GM12874 (cell line): ENCODE measurements at regions not wholly inside any gene's neighbourhood (a gene's known extent, or its start where the extent isn't known, plus 50 kb on each side); places are given as distances from the start of the nearest gene placed in this dataset.

Source experiments
- TF ChIP-seq, protein P1 (sequence below): IDR thresholded peaks from 2 replicates; pipeline ENCODE4 v1.5.1; 2011; ENCODE audit warnings: low read depth, mild to moderate bottlenecking, control low read depth, low read length, moderate library complexity; ENCODE audit not compliant: insufficient read depth

DNA sequence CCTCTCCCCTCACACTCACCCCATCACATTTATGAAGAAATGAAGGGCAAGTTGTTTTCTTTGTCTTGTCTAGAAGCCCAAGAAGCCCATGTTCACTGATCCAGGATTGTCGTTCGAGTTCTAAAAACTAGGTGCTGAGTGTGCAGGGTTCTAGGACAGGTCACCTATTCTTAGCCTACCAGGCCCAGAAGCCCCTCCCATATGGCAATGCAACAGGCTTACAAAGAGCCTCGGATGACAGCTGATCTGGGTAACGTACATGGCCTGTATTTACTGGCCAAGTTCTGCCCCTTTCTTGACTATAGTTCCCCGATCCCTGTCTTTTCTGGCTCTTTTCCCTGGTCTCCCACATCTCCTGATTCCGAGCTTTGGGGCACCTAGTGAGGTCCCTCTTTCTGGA, 160.9 kb downstream of the FZD1 start:
- TF ChIP-seq, protein P1, sequence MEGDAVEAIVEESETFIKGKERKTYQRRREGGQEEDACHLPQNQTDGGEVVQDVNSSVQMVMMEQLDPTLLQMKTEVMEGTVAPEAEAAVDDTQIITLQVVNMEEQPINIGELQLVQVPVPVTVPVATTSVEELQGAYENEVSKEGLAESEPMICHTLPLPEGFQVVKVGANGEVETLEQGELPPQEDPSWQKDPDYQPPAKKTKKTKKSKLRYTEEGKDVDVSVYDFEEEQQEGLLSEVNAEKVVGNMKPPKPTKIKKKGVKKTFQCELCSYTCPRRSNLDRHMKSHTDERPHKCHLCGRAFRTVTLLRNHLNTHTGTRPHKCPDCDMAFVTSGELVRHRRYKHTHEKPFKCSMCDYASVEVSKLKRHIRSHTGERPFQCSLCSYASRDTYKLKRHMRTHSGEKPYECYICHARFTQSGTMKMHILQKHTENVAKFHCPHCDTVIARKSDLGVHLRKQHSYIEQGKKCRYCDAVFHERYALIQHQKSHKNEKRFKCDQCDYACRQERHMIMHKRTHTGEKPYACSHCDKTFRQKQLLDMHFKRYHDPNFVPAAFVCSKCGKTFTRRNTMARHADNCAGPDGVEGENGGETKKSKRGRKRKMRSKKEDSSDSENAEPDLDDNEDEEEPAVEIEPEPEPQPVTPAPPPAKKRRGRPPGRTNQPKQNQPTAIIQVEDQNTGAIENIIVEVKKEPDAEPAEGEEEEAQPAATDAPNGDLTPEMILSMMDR = no peak

DNA sequence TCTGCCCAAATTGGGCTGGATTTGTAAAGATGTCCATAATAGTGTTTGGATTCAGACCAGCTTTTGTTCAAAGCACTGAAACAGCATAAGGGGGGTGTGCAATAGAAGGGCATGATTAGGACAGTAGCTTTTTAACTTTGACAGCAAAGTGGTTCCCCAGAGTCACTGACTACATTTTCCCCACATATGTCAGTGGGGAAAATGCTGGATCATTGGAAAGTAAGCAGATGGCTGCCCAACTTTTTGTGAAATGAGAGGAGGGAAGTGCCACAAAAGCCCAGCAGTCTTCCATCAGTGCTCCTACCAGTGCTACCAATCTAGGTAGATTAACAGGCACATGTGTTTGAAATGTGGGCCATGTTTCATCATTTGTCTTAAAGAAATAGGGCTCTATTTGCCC, 162.8 kb downstream of the FZD1 start:
- TF ChIP-seq, protein P1 = no peak

DNA sequence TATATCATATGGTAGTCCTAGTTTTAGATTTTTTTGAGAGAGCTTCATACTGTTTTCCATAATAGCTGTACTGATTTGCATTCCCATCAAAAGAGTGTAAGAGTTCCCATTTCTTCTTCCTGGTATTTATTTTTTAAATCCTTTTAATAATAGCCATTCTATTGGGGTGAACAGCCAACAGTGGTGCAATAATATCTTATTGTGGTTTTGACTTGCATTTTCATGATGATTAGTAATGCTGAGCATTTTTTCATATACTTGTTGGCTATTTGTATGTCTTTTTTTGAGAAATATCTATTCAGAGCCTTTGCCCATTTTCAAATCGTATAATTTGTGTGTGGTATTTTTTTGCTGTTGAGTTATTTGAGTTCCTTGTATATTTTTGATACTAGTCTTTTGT, 167.4 kb downstream of the FZD1 start:
- TF ChIP-seq, protein P1 = no peak

DNA sequence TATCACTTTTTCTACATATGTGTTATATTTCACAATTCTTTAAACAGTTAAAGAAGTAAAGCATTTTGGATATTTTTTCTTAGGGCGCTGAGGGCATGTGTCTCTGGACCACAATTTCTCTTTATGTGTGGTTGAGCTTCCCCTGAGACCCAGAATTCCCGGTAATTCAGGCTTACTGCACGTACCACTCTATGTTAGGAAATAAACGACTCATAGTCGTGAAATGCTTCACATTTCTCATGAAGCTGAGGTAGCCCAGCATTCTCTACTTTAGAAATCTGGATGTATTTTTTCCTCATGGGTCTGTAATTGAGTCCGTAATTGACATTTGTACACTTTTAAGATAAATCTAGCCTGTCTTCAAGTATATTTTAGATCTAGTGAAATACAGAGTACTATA, 170.6 kb downstream of the FZD1 start:
- TF ChIP-seq, protein P1 = no peak

DNA sequence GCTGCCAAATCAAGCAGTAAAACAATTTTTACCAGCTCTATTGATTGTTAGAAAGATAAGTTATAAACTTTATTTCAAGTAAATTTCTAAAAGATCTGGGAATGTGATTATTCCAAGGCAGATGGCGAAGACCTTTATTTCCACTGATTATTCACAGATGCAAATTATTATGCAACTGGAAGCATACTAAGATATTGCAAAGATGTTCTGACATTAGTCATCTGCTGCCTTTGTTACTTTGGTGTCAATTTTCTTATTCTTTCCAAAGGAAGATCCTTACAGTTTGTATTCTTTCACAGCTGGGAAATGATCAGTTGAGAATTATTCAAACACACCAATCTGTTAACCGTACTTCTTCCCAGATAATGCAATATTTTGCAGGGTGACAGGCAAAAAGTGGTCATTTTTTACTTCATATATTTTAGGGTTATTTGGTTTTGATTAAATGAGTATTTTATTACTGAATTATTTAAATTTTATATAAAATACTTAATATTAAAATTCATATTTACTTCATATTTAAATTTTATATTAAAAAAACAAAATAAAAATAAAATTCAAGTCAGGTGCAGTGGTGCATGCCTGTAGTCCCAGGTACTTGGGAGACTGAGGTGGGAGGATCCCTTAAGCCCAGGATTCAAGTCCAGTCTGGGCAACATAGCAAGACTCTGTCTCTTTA, 171.3 kb downstream of the FZD1 start:
- TF ChIP-seq, protein P1 = no peak

DNA sequence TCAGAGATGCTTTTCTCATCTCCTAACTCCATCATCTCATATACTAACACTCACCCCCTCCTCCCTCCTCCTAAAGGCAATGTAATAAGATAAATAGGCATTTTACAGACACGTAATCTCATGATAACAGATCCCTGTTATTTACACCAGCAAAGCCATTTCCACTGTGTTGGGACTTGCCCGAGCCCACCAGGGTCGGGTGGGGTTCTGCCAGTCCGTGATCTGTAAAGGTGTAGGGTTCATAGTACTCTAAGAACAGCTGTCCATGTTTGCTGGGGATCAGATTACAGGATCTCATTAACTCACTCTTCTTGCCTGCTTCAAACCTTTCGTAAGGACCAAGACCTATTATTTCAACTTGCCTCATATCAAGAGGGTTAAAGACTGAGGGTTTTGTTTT, 172.4 kb downstream of the FZD1 start:
- TF ChIP-seq, protein P1 = no peak

DNA sequence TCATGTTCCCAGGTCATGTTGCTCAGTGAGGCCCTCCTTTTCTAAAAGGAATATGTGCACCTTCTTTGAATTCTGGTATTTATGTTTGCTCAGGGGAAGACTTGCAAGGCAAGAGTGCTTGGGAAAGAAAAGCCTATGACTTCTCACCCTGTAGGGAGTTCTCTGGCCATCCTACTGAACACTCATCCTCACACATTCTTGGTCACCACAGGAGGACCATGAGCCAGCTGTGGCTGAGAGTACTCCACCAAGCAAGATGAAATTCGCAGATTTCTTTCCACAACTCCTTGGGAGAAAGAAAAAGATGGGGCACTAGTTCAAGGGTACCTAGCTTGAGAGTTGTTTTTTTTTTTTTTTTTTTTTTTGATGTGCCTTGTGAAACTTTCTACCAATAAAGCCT, 179.6 kb downstream of the FZD1 start:
- TF ChIP-seq, protein P1 = no peak
